IPS DF 19.7 (cell line): ENCODE measurements at regions not wholly inside any gene's neighbourhood (a gene's known extent, or its start where the extent isn't known, plus 50 kb on each side); places are given as distances from the start of the nearest gene placed in this dataset.
"Not testable (repeated sequence)": the region's sequence is repeated elsewhere in the genome, so short reads cannot be mapped to it uniquely, and the experiment has no call there.

Source experiments
- DNase-seq: peaks from one replicate; pipeline ENCODE4 v3.0.0-alpha.2; 2013; ENCODE audit warnings: low read depth, low spot score

DNA sequence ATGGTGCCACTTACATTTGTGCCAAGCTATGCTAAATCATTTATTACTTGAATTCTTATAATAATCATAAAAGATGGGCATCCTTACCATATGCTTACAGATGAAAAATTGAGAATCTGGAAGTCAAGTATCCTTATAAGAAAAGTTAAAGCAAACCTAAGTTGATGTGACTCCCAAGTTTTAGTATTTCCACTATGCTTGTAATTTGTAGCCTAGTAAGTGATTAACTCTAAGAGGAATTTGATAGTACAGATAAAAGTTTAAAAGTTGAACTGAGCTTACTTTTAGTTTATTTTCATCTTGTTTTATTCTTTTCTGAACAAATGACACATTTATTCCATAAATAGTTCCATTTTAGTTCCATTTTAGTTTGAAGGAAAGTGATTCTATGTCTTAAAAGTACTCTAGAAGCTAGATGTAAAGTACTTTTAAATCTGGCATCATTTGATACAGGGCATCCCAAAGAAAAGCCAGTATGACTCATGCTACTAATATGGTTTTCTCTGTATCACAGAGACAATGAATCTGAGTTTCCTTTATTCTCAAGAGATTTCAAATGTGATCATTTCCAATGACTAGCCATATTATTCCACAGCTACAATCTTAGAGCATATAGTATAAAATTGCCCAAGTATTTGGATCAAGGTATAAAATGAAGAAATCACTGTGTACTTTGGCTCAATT is 596.0 kb downstream of the SLC16A7 start:
- no peak for DNase-seq

DNA sequence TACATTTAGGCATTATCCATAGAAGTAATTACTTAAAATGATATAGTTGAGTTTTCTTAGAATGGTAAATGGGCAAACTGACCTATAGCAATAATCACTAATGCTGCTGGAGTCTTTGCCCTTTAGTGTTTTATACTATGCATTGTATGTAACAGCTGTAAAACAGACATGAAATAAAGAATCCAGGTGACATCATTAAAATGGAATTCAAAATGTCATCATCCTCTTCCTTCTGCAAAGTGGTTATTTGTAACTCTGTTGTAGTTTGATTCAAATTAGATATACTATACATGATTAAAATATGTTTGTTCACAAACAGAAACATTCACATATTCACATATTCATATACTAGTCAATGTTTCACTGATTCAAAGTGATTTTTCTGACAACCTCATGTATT is 598.8 kb downstream of the SLC16A7 start:
- no peak for DNase-seq

- DNase-seq: no peak
Observed at GRCh38 chr12:60195483-60195882, 599.7 kb downstream of the SLC16A7 start.

DNA sequence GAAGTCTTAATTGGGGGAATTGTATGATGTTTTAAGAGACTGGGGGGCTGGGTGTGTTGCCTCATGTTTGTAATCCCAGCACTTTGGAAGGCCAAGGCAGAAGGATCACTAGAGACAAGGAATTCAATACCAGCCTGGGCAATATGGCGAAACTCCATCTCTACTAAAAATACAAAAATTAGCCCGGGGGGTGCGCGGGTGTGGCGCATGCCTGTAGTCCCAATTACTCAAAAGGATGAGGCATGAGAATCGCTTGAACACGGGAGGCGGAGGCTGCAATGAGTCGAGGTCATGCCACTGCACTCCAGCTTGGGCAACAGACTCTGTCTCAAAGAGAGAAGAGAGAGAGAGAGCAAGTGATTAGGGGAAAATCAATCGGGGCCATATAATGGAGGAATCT is 600.5 kb downstream of the SLC16A7 start:
- DNase-seq: no peak

- DNase-seq: no peak
Observed at GRCh38 chr12:60197589-60197988, 601.8 kb downstream of the SLC16A7 start.

GRCh38 chr12:60201891-60202290 is 606.1 kb downstream of the SLC16A7 start:
- DNase-seq: no peak

- DNase-seq: peak; percentile 5
Observed at GRCh38 chr12:60205500-60205899, 609.7 kb downstream of the SLC16A7 start.

DNA sequence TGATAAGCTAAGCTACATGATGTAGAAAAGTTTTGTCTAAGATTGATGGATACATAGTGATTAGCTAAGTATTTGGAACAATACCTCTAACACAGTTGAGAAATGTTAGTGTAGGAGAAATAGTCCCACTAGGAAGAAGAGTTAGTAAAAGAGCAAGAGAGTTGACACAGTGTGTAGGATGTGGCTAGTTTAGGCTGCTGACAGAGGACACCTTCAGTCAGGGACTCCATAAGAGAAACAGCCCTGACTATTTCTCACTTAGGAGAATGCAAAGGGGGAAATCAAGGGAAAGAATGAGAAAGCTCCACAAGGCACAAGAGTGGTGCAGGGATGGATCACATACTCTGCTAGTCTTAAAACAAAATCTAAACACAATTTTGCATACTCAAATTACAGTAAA is 613.7 kb downstream of the SLC16A7 start:
- DNase-seq: no peak

DNA sequence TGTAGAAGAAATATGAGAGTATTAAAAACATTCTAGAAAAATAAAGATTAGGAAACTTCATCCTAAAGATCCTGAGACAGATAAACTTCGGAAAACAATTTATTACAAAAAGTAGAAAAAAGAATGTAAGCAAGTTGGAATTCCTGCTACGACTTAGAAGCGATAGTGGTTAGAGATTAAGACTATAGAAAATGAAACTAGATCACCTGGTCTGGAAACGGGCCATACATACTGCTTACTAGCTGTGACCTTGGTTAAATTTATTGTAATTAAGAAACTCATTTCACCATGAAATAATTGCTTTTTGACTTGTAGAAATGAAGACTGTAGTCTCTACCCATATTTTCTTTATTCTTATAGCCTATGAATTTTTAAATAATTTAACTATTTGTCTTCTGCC is 614.1 kb downstream of the SLC16A7 start:
- DNase-seq: no peak

DNA sequence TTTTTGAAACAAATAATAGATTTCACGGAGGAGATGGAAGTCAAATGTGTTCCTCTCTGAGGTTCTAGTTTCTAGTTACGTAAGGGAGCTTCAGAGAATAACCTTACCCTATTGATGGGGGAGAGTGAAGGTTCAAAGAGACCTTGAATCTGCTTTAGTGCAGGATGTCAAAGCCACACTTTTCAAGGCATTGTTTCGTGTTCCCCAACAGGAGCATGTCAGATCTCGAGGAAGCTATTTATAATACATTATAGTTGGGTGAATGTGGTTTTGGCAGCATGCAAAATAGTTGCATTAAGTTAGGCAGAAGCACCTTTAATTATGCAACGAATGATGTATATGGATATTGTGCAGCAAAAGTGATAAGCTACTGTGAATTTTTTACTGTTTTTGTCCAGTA is 614.9 kb downstream of the SLC16A7 start:
- DNase-seq: no peak

- DNase-seq: no peak
Observed at GRCh38 chr12:60211244-60211643, 615.4 kb downstream of the SLC16A7 start.

GRCh38 chr12:60212159-60213000 is 616.6 kb downstream of the SLC16A7 start:
- DNase-seq: no peak

- not testable (repeated sequence) for DNase-seq
Observed at GRCh38 chr12:60213272-60213671, 617.4 kb downstream of the SLC16A7 start.

GRCh38 chr12:60216226-60216625 is 620.4 kb downstream of the SLC16A7 start:
- DNase-seq: no peak

GRCh38 chr12:60223242-60223641 is 627.4 kb downstream of the SLC16A7 start:
- no peak for DNase-seq

DNA sequence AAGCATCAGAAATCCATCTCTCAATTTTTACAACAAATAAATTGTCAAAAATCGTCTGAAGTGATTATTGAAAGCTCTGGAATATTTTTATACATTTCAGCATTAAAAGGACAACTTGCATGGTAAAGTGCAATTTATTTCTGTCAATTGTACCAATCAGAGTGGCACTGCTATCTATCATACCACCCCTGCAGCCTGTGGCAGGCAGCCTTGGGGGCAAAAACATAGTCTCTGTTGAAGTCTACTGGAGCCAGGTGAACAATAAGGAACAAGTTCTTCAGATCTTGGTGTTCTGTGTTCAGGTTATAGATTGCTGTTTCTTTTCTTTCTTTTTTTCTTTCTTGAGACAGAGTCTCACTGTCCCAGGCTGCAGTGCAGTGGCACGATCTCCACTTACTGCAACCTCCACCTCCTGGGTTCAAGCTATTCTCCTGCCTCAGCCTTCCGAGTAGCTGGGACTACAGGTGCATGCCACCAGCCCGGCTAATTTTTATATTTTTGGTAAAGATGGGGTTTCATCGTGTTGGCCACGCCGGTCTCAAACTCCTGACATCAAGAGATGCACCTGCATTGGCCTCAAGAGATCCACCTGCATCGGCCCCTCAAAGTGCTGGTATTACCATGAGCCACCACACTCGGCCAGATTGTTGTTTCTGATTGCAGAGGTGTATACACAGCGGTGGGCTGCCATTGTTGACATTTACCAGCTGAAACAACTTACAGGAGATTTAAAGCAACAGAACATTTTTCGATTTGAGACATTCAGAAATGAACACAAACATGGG is 629.6 kb downstream of the SLC16A7 start:
- DNase-seq: no peak

GRCh38 chr12:60227916-60228315 is 632.1 kb downstream of the SLC16A7 start:
- DNase-seq: no peak

- DNase-seq: no peak
Observed at GRCh38 chr12:60230056-60230455, 634.2 kb downstream of the SLC16A7 start.

DNA sequence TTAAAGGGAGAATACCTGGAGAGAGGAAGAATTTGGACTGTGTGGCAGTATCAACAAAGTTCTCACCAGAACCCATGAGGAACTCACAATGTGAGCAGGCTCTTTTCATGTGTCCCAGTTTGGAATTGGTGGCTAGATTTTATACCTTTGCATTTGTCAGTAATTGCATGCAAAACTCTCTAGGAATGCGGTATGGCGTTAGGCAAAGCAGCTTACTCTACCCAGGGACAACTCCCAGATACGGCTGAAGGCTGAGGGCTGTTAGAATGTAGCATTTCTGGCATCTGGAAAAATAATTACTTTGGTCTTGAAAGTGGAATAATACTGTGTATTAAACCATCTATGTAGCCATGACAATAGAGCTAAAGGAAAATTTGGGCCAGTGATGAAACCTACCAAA is 635.5 kb downstream of the SLC16A7 start:
- no peak for DNase-seq

DNA sequence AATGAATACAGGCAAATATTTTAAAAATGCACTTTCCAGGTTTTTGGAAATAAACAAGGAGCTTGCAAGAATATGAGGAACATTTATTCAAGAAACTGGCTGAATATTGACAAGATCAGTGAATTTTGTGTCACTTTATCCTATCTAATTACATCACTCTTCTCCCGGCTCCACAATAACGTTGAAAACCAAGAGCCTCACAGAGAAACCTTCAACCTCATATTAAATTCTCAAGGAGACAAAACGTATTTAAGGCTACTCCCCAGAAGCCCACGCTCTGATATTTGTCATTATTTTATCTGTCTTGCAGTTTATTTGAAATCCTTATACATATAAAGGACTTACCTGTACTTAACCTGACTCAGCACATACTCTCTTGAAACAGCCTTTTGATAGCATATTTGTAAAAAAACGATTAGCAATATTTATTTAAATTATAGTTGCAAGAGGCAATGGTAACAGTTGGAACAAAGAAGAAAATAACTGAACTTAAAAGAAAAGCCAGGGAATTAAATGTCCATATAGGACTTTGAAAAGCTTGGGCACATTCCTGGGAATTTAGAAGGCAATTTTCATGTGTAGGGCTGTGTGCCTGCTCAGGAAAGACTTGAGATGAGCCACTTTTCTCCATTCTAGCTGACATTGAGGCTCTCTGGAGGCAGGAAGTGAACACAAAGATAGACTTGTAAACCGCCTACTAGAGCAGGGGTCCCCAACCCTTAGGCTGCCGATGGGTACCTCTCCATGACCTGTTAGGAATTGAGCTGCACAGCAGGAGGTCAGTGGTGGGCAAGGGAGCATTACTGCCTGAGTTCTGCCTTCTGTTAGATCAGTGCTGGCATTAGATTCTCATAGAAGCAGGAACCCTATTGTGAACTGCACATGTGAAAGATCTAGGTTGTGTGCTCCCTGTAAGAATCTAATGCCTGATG is 636.4 kb downstream of the SLC16A7 start:
- DNase-seq: no peak

DNA sequence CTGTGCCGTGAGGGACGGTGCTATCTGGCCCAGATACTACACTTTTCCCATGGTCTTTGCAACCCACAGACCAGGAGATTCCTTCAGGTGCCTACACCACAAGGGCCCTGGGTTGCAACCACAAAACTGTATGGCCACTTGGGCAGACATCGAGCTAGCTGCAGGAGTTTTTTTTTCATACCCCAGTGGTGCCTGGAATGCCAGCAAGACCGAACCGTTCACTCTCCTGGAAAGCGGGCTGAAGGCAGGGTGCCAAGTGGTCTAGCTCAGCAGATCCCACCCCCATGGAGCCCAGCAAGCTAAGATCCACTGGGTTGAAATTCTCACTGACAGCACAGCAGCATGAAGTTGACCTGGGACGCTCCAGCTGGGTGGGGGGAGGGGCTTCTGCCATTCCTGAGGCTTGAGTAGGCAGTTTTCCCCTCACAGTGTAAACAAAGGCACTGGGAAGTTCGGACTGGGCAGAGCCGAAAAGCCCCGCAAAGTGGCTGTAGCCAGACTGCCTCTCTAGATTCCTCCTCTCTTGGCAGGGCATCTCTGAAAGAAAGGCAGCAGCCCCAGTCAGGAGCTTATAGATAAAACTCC is 638.9 kb downstream of the SLC16A7 start:
- not testable (repeated sequence) for DNase-seq
